SK-MEL-5 (cell line): ENCODE measurements at regions not wholly inside any gene's neighbourhood (a gene's known extent, or its start where the extent isn't known, plus 50 kb on each side); places are given as distances from the start of the nearest gene placed in this dataset.
"Not testable (repeated sequence)": the region's sequence is repeated elsewhere in the genome, so short reads cannot be mapped to it uniquely, and the experiment has no call there.

Experiments
- DNase-seq: peaks from one replicate; pipeline ENCODE4 v3.0.0-alpha.2; 2016; ENCODE audit warnings: low read depth, low spot score
- in situ Hi-C: cut with HindIII; loops from 2 replicates; pipeline ENCODE4 v1.10.0; 2016; ENCODE audit warnings: low sequenced_read_pairs, high pct_unique_total_duplicates, low pct_unique_long_range_greater_than_20kb

DNA sequence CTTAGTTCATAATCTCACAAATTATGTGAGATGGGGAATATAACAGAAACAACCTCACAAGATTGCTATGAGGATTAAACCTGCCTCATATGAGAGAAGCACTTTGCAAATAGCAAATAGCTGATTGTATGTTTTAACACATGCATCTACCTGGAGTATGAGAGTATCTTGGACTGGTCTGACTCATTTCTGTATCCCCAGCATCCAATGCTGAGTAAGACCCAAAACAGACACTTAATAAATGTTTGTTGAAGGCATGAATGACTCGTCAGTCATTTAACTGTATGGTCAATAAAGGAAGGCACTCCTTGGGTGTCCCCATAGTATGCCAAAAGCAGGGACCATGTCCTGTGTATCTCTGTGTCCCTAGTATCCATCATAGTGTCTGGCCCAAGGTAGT lies 350.9 kb upstream of the F9 start:
- in situ Hi-C loops: no loop called here
- no peak for DNase-seq

DNA sequence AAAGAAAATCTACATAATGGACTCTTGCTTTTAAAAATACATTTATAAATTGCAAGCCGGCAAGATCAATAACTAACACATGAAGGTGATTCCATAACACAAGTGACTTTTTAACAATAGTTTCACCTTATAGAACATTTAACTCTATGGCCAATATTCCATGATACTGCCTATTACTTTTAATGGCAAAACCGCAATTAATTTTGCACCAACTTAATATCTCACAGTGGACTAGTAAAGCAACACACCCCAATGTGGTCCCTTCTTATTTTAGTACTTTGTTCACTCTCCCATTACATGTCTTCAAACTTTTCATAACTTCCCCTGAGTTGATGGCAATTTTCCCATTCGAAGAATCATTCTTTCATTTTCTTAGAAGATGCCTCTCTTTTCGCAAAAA lies 351.6 kb upstream of the F9 start:
- in situ Hi-C loops: no loop called here
- no peak for DNase-seq

DNA sequence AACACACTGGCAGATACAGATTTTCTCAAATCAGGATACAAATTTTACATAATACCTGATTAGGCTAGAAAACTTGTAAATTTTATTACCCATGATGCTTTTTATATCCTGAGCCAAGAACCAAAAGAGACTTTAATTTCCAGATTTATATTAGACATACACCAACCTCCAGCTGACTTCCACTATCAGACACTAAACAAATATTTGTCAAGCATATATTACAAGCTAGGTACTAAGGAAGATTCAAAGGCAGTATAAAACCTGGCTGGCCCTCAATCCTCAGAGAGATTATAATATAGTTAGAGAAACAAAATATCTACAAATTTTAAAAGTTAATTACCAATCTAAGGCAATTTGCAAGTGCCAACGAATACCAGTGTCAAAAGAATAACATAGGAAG lies 357.8 kb upstream of the F9 start:
- in situ Hi-C loops: no loop called here
- no peak for DNase-seq

DNA sequence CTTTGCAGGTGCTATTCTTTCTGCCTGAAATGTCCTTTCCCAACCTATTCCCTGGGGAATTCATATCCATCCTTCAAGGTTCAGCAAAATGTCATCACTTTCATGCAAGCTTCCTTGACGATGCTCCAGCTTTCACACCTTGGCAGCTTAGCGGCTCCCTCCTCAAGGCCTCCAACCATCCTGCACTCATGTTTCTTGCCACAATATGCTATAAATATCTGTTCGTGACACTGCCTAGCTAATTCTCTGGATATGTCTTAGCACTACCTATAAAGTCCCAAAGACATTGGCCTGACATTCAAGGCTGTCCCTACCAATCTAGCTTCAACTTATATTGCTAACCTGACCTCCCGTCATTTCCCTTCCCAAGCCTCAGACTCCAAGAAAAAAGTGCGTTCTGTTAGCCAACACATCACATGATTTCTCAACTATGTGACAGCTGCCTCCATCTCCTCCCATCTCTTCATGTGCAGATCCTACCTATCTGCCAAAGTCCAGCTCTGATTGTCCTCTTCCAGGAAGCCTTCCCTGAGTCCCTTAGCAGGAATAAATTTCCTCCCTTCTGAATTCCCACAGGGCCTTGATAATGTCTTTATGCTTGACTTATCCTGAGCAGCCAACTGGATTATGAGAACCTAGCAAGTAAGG lies 359.9 kb upstream of the F9 start:
- in situ Hi-C loops: no loop called here
- no peak for DNase-seq

DNA sequence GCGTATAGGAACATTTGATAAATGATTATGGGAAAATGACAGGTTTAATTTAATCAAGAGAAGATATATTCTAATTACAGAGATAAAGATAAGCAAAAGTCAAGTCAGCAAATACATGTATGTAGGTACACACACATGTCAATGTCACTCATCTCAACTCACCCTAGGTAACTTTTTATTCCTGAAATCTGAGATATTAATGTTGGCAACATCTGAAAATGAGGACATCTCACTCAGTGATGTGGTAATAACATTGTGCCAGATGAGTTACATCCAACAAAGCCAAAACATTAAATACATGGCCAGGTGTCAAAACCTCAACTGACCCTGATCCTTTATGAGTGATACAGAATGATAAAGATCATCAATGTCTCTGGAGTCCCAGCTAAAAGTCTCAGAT lies 363.3 kb upstream of the F9 start:
- in situ Hi-C loops: no loop called here
- no peak for DNase-seq

DNA sequence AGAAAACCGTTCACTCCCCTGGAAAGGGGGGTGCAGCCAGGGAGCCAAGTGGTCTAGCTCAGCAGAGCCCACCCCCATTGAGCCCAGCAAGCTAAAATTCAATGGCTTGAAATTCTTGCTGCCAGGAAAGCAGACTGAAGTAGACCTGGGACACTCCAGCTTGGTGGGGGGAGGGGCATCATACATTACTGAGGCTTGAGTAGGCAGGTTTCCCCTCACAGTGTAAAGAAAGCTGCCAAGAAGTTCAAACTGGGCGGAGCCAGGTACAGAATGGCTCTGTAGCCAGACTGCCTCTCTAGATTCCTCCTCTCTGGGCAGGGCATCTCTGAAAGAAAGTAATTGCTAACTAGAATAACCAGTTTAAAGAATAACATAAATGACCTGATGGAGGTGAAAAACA lies 372.3 kb upstream of the F9 start:
- DNase-seq: no peak
- in situ Hi-C loops: no loop called here

DNA sequence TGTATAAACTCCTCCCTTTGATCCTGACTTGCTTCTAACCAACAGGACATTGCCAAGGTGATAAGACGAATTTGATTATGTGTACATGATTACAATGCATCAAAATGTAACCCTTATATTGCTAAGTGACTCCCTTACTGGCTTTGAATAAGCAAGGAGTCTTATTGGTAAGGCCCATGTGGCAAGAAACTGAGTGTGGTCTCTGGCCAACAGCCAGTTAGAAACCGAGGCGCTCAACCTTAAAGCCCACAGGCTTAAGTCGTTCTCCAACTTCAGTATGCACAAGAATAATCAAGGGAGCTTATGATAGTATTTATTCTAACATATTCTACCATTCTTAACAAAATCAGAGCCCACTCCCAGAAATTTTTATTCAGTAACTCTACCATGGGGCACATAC lies 374.2 kb upstream of the F9 start:
- no peak for DNase-seq
- in situ Hi-C loops: no loop called here

DNA sequence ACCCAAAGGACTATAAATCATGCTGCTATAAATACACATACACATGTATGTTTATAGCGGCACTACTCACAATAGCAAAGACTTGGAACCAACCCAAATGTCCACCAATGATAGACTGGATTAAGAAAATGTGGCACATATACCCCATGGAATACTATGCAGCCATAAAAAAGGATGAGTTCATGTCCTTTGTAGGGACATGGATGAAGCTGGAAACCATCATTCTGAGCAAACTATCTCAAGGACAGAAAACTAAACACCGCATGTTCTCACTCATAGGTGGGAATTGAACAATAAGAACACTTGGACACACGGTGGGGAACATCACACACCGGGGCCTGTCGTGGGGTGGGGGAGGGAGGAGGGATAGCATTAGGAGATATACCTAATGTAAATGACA lies 383.9 kb upstream of the F9 start:
- DNase-seq, in situ Hi-C loops: not testable (repeated sequence)

DNA sequence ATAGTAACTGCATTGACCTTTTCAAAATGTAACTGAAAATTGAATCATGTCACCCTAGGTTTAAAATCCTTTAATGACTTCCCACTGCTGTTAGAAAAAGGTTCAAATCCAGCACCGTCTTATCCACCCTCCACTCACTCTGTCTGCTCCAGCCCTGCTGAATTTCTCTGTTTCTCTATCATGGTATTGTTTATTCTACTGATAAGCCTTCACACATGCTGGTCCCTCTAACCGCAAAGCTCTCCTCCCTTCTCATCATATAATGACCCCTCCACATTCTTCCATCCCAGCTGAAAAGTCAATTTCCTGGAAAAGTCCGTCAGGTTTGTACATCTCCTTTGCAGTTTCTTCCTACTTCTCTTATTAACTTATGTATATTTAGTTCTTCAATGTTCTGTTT lies 389.2 kb upstream of the F9 start:
- in situ Hi-C loops: no loop called here

DNA sequence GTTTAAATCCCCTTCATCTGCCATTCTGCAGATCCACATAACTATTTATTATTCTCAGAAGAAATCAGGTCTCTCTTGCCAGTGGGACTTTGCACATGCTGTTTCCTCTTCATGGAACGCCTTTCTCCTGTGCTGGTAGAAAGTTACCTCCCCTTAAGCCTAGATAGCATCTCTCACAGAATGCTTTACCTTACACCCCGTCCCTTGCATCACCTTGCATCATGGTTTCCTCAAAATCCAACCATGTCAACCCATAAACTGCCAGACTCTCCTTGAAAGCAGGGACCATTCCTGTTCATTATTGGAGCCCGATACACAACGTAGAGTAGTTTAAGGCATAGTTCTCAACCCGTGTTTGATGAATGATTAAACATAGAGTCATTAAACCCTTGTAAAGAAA lies 396.2 kb upstream of the F9 start:
- DNase-seq: no peak
- in situ Hi-C loops: no loop called here

More for the DNA sequence above, 389.2 kb upstream of the F9 start:
- DNase-seq: no peak

DNA sequence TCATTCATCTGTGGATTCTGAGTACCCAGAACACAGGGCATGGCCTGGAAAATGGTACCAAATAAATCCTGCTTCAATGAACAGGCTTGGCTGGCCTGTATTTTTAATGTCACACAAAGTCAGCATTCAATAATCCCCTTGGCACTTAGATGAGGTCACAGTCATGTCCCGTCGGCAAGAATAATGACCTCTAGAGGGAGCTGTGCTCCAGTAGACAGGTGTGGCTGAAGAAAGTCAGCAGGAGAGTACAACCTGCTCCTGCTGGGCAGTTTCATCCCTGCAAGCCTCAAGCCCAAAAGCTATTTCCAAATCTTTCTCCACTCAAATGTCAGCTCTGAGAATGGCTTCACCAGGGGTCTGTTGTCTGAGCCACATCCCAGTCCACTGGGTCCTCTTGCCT lies 404.0 kb upstream of the F9 start:
- in situ Hi-C loops: no loop called here
- peak; percentile 72 for DNase-seq

DNA sequence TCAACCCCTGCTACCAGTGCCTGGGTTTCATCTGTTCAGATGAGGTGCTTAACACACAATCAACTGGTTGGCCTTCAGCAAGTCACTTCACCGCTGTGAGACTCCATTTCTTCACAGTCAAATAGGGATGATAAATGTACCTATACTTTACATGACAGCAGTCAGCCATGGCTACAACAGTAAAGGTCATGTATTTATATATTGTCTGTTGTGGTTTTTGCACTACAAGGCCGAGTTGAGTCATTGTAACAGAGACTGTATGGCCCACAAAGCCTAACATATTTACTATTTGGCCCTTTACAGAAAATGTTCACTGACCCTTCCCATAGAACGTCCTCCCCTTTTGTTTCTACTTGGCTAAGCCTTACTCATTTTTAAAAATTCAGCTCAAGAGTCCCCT lies 404.6 kb upstream of the F9 start:
- in situ Hi-C loops: no loop called here
- DNase-seq: no peak

DNA sequence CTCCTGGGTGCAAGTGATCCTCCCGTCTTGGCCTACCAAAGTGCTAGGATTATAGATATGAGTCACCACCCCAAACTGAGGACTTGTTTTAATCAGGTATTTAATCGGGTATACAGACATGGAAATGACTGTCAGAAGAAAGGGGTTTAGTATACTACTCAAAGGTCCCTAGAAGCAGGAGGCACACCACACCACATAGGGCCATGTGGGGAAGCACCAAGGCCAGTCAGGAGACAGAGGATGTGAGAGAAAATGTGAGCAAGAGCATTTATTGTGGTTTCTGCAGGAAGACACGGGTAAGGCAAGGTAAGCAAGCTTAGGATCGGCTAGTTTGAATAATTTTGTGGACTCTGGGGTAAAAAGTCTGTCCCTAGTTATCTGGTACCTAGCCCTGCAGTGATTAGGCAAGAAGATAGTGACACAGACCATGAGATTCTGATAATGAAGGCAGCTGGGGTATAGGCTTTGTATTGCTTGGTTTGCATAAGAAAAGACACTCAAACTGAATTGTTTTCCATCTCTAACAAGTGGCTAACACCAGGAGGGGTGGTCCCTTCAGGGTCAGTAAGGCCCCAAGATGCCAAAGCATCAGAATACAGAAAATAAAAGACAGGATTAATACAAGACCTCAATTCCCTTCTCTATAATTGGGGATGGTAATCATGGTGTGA lies 408.8 kb upstream of the F9 start:
- in situ Hi-C loops: no loop called here
- DNase-seq: no peak

DNA sequence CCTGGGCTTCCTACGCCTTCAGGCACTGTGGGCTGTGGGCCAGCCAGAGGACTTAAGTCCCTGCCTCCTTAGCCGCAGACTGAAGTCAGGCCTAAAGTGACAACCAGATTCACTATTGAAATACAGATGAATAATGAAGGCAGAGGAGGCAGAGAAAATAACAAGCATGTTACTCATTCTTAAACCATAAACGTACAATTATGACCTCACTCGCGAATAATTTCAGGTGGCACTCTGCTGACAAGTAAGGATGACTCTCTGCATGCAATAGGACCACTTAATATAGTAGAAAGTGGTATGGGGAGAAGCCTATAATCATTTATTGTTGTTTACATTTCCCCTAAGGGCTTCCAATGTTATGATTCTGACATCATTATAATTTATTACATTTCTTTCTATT lies 409.2 kb upstream of the FGF13 start:
- no peak for DNase-seq
- in situ Hi-C loops: no loop called here

DNA sequence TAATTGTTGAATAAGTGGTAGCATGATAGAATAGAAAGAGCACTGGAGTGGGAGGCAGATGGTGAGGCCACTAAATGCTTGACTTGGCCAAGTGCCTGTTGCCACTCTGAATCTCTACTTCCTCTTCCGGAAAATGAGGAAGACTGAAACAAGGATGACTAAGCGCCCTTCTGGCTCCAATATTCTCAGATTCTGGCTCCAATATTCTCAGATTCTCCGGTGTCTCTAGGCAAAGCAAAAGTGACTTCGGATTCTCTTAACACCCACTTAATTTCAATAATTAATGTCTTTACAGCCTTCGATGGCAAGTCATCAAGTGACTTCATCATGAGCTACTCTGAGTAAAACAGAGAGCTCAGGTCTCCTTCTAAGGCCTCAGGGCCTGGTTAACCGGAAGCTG lies 402.2 kb upstream of the FGF13 start:
- in situ Hi-C loops: no loop called here
- DNase-seq: no peak

DNA sequence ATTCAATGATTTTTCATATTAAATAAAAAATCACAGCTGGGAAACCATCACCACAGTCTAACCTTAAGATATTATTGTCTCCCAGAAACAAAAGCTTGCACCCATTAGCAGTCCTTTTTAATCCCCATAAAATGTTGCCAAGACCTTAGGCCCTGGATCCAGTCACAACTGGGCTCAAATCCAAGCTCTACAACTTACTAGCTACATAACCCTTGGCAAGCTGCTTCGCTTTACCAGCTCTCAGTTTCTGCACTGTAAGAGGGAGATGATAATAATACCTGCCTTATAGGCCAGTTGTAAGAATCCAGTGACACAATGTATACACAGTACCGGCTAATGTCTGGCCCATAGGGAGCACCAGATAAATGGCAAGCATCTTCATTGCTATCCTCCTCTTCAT lies 400.9 kb upstream of the FGF13 start:
- DNase-seq: no peak
- in situ Hi-C loops: no loop called here

DNA sequence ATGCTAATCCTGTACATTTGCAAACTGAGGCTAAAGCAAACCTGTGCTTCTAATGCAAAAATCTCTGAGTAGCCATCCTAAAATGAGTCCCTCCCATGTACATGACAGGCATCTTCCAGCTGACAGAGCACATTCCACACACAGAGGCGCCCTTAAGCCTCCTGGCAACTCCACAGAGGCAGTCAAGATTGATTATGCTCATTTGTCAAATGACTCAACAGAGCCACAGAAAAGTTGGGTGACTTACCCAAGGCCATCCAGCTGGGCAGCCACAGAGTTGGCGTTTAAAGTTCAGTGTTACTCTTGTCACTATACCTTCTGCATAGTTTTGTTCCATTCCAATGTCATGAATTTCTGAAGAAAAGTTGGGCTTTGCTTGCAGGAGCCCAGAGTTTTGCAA lies 394.6 kb upstream of the FGF13 start:
- DNase-seq: no peak

DNA sequence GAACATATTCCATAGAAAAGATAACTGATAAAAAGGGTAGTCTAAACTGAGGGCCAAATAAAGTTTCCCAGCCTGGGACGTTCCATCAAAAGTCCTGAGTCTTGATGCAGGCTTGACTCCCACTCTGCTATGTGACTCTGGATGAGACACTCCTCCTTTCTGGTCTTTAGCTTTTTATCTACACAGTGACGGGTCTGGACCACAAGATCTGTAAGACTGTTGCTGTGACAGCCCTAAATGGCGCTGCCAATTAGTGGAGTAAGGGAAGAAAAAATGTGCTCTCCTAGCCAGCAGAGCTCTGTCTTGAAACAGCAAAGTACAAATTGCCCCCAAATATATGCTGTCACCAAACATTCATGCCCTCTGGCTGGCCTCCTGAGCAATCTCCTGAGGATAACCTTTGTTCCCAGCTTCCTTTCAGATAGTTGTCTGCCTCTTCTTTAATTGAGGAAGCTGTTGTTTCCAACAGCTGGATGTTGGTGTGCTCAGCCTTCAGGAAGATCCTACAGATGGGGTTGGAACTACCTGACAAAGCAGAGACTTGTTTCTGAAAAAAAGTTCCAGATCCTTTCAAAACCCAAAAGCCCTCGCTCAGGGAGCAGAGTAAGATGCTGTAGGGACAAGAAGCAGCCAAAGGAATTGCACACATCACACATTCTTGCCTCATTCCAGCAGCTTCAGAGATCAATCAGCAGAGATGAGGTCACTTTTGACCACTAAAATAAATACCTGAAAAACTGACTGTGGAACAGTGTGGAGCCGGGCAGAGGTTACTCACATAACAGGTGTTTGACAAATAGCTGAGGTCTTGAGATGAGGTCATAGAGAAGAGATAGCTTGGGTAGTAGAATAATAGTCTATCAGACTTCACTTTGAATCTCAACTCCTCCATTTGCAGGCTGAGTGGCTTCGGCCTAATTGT lies 383.4 kb upstream of the FGF13 start:
- DNase-seq: no peak
- in situ Hi-C loops: no loop called here

More for the DNA sequence above, 394.6 kb upstream of the FGF13 start:
- in situ Hi-C loops: no loop called here

DNA sequence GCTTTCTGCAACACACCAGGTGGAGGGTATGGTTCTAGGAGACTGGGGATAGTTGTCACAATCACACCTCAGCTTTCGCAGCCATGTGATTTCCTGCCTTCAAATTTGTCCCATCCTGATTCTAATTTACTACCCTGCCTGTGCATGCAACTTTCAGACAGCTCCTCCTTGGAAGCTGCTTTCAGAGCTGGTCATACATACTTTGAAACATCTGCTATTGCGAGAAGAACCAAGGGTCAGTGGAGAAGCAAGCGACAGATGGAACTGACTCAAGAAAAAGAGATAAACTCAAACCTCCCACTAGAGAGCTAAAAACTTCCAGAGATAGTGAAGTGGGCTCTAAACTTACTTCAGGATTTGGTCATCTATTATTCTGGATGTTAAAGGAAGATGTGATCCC lies 381.7 kb upstream of the FGF13 start:
- in situ Hi-C loops: no loop called here
- DNase-seq: no peak
